Aorta (tissue), 5 donors: ENCODE measurements at regions not wholly inside any gene's neighbourhood (a gene's known extent, or its start where the extent isn't known, plus 50 kb on each side); places are given as distances from the start of the nearest gene placed in this dataset.

Experiments
- ATAC-seq: fragments of 200-7000 bp; cut with Tn5 transposase; one replicate; pipeline ENCODE4 v1.9.1; 2022; ENCODE audit warnings: moderate library complexity; ENCODE audit not compliant: low FRiP score
- DNase-seq, 2 donors: peaks; one replicate each; pipeline ENCODE4 v3.0.0-alpha.2; 2020
- H3K27ac ChIP-seq, 2 donors: one replicate each; pipeline ENCODE4 v1.5.1; 2013; ENCODE audit warnings: low read length in 2 of 2, mild to moderate bottlenecking in 2 of 2, moderate library complexity in 2 of 2, control low read depth in 1 of 2, inconsistent platforms in 1 of 2, low read depth in 1 of 2
- H3K27me3 ChIP-seq, 2 donors: one replicate each; pipeline ENCODE4 v1.6.1; 2013; ENCODE audit warnings: control low read depth in 1 of 2, low read length in 1 of 2, mild to moderate bottlenecking in 1 of 2, moderate library complexity in 1 of 2; ENCODE audit not compliant: insufficient read depth in 2 of 2, control insufficient read depth in 1 of 2
- H3K36me3 ChIP-seq, 2 donors: one replicate each; pipeline ENCODE4 v1.6.1; 2013; ENCODE audit warnings: control low read depth in 1 of 2, low read length in 1 of 2, mild to moderate bottlenecking in 1 of 2; ENCODE audit not compliant: insufficient read depth in 2 of 2, control insufficient read depth in 1 of 2
- H3K4me1 ChIP-seq, 2 donors: one replicate each; pipeline ENCODE4 v1.6.1; 2013; ENCODE audit warnings: low read length in 2 of 2, control low read depth in 1 of 2, mild to moderate bottlenecking in 1 of 2, moderate library complexity in 1 of 2; ENCODE audit not compliant: insufficient read depth in 2 of 2, control insufficient read depth in 1 of 2
- H3K4me3 ChIP-seq, 2 donors: one replicate each; pipeline ENCODE4 v1.5.1; 2013; ENCODE audit warnings: low read length in 2 of 2, control low read depth in 1 of 2, mild to moderate bottlenecking in 1 of 2
- H3K9me3 ChIP-seq: one replicate; pipeline ENCODE4 v1.6.1; 2013; ENCODE audit warnings: mild to moderate bottlenecking, low read length; ENCODE audit not compliant: control insufficient read depth
- WGBS, 2 donors: extraction: QIAGEN DNeasy Blood & Tissue Kit; methylation state at CpG; one replicate each; pipeline ENCODE4 v1.1.7; 2013; 5-methylcytosine and 5-hydroxymethylcytosine counted together
- intact Hi-C, 2 donors: fragments of 100-400 bp; cut with DNase I; formaldehyde crosslinking; loops; one replicate each; pipeline versions ENCODE4 v1.14.2 to v1.15.0; 2022
- donor health status: healthy with polysubstance abuse.
- donor health status: Bipolar disorder and iron deficiency.
- donor health status: DM: no; HTN: no; CAD: no.
- donor health status: DM: no; HTN: no; CAD: no.
- donor health status: DM: yes; HTN: yes; CAD: no.

- intact Hi-C loops = no loop called here
- no peak for ATAC-seq
- H3K27me3 ChIP-seq = no peaks in the 10 kb centered on the region
- no peak overlapping the region for H3K27ac ChIP-seq
- no peaks in the 10 kb centered on the region for H3K36me3 ChIP-seq
- no peak overlapping the region for H3K4me3 ChIP-seq
- no peaks in the 10 kb centered on the region for H3K9me3 ChIP-seq
- H3K4me1 ChIP-seq = no peaks in the 10 kb centered on the region
- DNase-seq = peak in 1 of 2 donors; percentile 23
- WGBS, 2 donors = 42 to 45% methylated on average over 8 of the region's 8 CpGs
These were observed 168.2 kb downstream of the MN1 start for GRCh38 chr22:27633296-27633871.

- Histone ChIP-seq H3K27ac (no peak overlapping the region), H3K27me3 (no peaks in the 10 kb centered on the region), H3K4me1 (no peaks in the 10 kb centered on the region), H3K36me3 (no peaks in the 10 kb centered on the region), H3K4me3 (no peak overlapping the region), H3K9me3 (no peaks in the 10 kb centered on the region)
- DNase-seq (peak in 1 of 2 donors; percentile 55), ATAC-seq (no peak)
- intact Hi-C loops = no loop called here
- WGBS, 2 donors = 91 to 92% methylated on average over 17 of the region's 17 CpGs
These were observed 167.4 kb downstream of the MN1 start for GRCh38 chr22:27634043-27634740.

- Histone ChIP-seq H3K36me3 (no peaks in the 10 kb centered on the region), H3K4me3 (no peak overlapping the region), H3K27ac (no peak overlapping the region), H3K9me3 (no peaks in the 10 kb centered on the region), H3K4me1 (no peaks in the 10 kb centered on the region), H3K27me3 (no peaks in the 10 kb centered on the region)
- ATAC-seq (no peak), DNase-seq (no peak)
- 91 to 96% methylated on average over 2 of the region's 2 CpGs for WGBS, 2 donors
- intact Hi-C loops = no loop called here
These were observed 166.1 kb downstream of the MN1 start for GRCh38 chr22:27635435-27635834.

- ATAC-seq = no peak
- peak in 1 of 2 donors; percentile 23 for DNase-seq
- Histone ChIP-seq H3K4me1 (no peaks in the 10 kb centered on the region), H3K27ac (no peak overlapping the region), H3K27me3 (no peaks in the 10 kb centered on the region), H3K9me3 (no peaks in the 10 kb centered on the region), H3K4me3 (no peak overlapping the region), H3K36me3 (no peaks in the 10 kb centered on the region)
- intact Hi-C loops = no loop called here
- WGBS, 2 donors = 93% methylated on average over 6 of the region's 6 CpGs
These were observed 165.7 kb downstream of the MN1 start for GRCh38 chr22:27635852-27636251.

GRCh38 chr22:27636716-27637508, 164.6 kb downstream of the MN1 start:
- intact Hi-C loops = no loop called here

GRCh38 chr22:27637604-27638003, 164.0 kb downstream of the MN1 start:
- no peaks in the 10 kb centered on the region for H3K36me3 ChIP-seq
- 7 to 10% methylated on average over 3 of the region's 3 CpGs for WGBS, 2 donors
- intact Hi-C loops = no loop called here
- no peak overlapping the region for H3K27ac ChIP-seq
- no peak for ATAC-seq
- peak in 1 of 2 donors; percentile 12 for DNase-seq
- no peak overlapping the region for H3K4me3 ChIP-seq
- H3K27me3 ChIP-seq = no peaks in the 10 kb centered on the region
- no peaks in the 10 kb centered on the region for H3K4me1 ChIP-seq
- H3K9me3 ChIP-seq = no peaks in the 10 kb centered on the region

More at GRCh38 chr22:27636716-27637508, 164.6 kb downstream of the MN1 start:
- H3K27me3 ChIP-seq = no peaks in the 10 kb centered on the region
- ATAC-seq (peak; percentile 34), DNase-seq (peak; percentile 59 to 81)
- no peak overlapping the region for H3K4me3 ChIP-seq
- no peaks in the 10 kb centered on the region for H3K9me3 ChIP-seq
- 14 to 19% methylated on average over 10 of the region's 10 CpGs for WGBS, 2 donors
- no peak overlapping the region for H3K27ac ChIP-seq
- H3K4me1 ChIP-seq = no peaks in the 10 kb centered on the region
- no peaks in the 10 kb centered on the region for H3K36me3 ChIP-seq

GRCh38 chr22:27638329-27639233, 163.0 kb downstream of the MN1 start:
- DNase-seq (peak in 1 of 2 donors; percentile 62), ATAC-seq (no peak)
- no peaks in the 10 kb centered on the region for H3K36me3 ChIP-seq
- intact Hi-C loops = no loop called here
- H3K27ac ChIP-seq = no peak overlapping the region
- H3K9me3 ChIP-seq = no peaks in the 10 kb centered on the region
- H3K4me1 ChIP-seq = no peaks in the 10 kb centered on the region
- H3K27me3 ChIP-seq = no peaks in the 10 kb centered on the region
- WGBS, 2 donors = 92 to 95% methylated on average over 25 of the region's 25 CpGs
- H3K4me3 ChIP-seq = no peak overlapping the region
